HG03139 (cell line): ENCODE measurements at regions not wholly inside any gene's neighbourhood (a gene's known extent, or its start where the extent isn't known, plus 50 kb on each side); places are given as distances from the start of the nearest gene placed in this dataset.

Source experiments
- ATAC-seq: cut with Tn5 transposase; IDR thresholded peaks from one replicate; pipeline ENCODE4 v1.9.1; 2021; ENCODE audit not compliant: unreplicated experiment

DNA sequence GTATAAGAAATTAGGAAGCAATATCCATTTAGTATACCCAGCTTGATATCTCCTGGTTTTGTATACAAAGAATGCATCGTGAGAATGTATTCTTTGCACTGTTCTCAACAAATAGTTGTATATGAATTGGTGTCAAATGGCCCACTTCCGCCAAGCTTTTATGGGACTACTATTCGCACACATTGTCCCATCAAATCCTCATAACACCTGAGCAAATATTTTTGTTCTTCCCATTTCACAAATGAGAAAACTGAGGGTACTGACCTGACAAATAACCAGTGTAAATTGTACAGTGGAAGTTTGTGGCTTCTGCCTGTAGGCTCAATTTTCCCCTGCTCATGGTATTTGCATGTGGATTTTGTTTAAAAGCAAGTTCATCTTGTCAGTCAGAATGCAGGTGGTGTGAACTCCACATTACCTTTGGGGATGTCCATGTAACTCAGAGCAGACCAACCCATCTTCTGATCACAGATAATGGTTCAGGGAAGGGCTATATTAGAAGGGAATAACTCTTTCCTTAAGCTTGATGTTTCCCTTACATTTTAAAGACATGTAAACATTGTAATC, 51.5 kb upstream of the FAM241A start:
- no peak for ATAC-seq

DNA sequence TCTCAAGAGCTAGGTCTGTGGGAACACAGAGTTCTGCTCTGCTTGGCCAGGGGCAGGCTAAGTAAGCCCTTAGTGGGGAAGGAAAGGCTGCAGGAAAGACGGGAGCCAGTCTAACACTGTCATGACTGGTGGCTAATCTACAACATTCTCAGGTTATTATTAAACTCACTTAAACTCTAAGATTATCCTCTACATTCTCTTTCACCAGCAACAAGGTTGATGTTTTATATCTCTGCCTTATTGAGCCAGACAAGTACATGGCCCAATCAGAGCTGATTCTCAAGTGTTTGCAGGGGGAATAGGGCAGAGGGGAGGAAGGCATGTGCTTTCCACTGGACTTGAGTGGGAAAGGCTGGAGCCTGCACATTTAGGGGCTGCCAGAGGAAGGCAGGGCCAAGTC, 50.9 kb upstream of the FAM241A start:
- no peak for ATAC-seq
